ENCODE measurements at regions not wholly inside any gene's neighbourhood (a gene's known extent, or its start where the extent isn't known, plus 50 kb on each side); places are given as distances from the start of the nearest gene placed in this dataset.
"Not testable (repeated sequence)": the region's sequence is repeated elsewhere in the genome, so short reads cannot be mapped to it uniquely, and the experiment has no call there.

GRCh38 chrX:56429581-56429980 is 133.8 kb upstream of the UBQLN2 start:
- H3K27me3 ChIP-seq (ENCODE audit: control insufficient read depth, insufficient read depth, low read length), result no peaks in the 10 kb centered on the region
- POLR2A ChIA-PET, result no interaction called here
- no peak for TF ChIP-seq CTCF (IDR thresholded peaks at IDR 0.05; ENCODE audit: insufficient read depth, low read depth, low read length)
- DNase-seq (ENCODE audit: low read depth), result no peak
- H3K4me3 ChIP-seq (ENCODE audit: low read depth, low read length), result no peak overlapping the region
- CTCF ChIA-PET, result interaction anchor here (0.9 kb wide), 1 partner anchor 225 kb away, joined by 3 read pairs; no protein-coding TSS in a partner anchor
- no peaks in the 10 kb centered on the region for H3K36me3 ChIP-seq (ENCODE audit: control insufficient read depth, insufficient read depth, low read length)

GRCh38 chrX:56451981-56452380 is 111.4 kb upstream of the UBQLN2 start:
- H3K27me3 ChIP-seq (ENCODE audit: control insufficient read depth, insufficient read depth, low read length); H3K36me3 ChIP-seq (ENCODE audit: control insufficient read depth, insufficient read depth, low read length); DNase-seq (ENCODE audit: low read depth); H3K4me3 ChIP-seq (ENCODE audit: low read depth, low read length); POLR2A ChIA-PET; CTCF ChIA-PET: not testable (repeated sequence)

GRCh38 chrX:56462389-56462788 is 101.0 kb upstream of the UBQLN2 start:
- no peak for DNase-seq (ENCODE audit: low read depth)
- CTCF ChIA-PET, result no interaction called here
- POLR2A ChIA-PET, result no interaction called here

GRCh38 chrX:56468441-56468840 is 95.0 kb upstream of the UBQLN2 start:
- Histone ChIP-seq H3K27me3 (ENCODE audit: control insufficient read depth, insufficient read depth, low read length) (no peaks in the 10 kb centered on the region), H3K4me3 (ENCODE audit: low read depth, low read length) (no peak overlapping the region), H3K36me3 (ENCODE audit: control insufficient read depth, insufficient read depth, low read length) (no peaks in the 10 kb centered on the region)
- ChIA-PET POLR2A (no interaction called here), CTCF (no interaction called here)
- TF ChIP-seq CTCF (IDR thresholded peaks at IDR 0.05; ENCODE audit: insufficient read depth, low read depth, low read length), result no peak
- no peak for DNase-seq (ENCODE audit: low read depth)

More at GRCh38 chrX:56462389-56462788, 101.0 kb upstream of the UBQLN2 start:
- H3K27me3 ChIP-seq (ENCODE audit: control insufficient read depth, insufficient read depth, low read length), result no peaks in the 10 kb centered on the region
- no peak overlapping the region for H3K4me3 ChIP-seq (ENCODE audit: low read depth, low read length)
- H3K36me3 ChIP-seq (ENCODE audit: control insufficient read depth, insufficient read depth, low read length), result no peaks in the 10 kb centered on the region
- TF ChIP-seq CTCF (IDR thresholded peaks at IDR 0.05; ENCODE audit: insufficient read depth, low read depth, low read length), result no peak

- H3K36me3 ChIP-seq (ENCODE audit: control insufficient read depth, insufficient read depth, low read length); H3K27me3 ChIP-seq (ENCODE audit: control insufficient read depth, insufficient read depth, low read length); DNase-seq (ENCODE audit: low read depth); CTCF ChIA-PET; POLR2A ChIA-PET; H3K4me3 ChIP-seq (ENCODE audit: low read depth, low read length): not testable (repeated sequence)
Observed at GRCh38 chrX:56494923-56495322, 68.5 kb upstream of the UBQLN2 start.

GRCh38 chrX:56498756-56499155 is 64.7 kb upstream of the UBQLN2 start:
- H3K4me3 ChIP-seq (ENCODE audit: low read depth, low read length), result no peak overlapping the region
- CTCF ChIA-PET, result no interaction called here
- POLR2A ChIA-PET, result no interaction called here
- TF ChIP-seq CTCF (IDR thresholded peaks at IDR 0.05; ENCODE audit: insufficient read depth, low read depth, low read length), result no peak
- no peaks in the 10 kb centered on the region for H3K36me3 ChIP-seq (ENCODE audit: control insufficient read depth, insufficient read depth, low read length)
- H3K27me3 ChIP-seq (ENCODE audit: control insufficient read depth, insufficient read depth, low read length), result no peaks in the 10 kb centered on the region
- no peak for DNase-seq (ENCODE audit: low read depth)

Measured in BJ (cell line).